Hepatocyte (in vitro differentiated cells): ENCODE measurements at regions not wholly inside any gene's neighbourhood (a gene's known extent, or its start where the extent isn't known, plus 50 kb on each side); places are given as distances from the start of the nearest gene placed in this dataset.

Source experiments
- DNase-seq: peaks from one replicate; pipeline ENCODE4 v3.0.0-alpha.2; 2016; ENCODE audit warnings: low spot score
- H2AFZ ChIP-seq: fragments of 200-600 bp; sonication (generic); 2 replicates; pipeline ENCODE4 v1.6.0; 2016; ENCODE audit warnings: antibody characterized with exemption, mild to moderate bottlenecking
- H3K27ac ChIP-seq: fragments of 200-600 bp; sonication (generic); 2 replicates; pipeline ENCODE4 v1.5.1; 2016; ENCODE audit warnings: mild to moderate bottlenecking
- H3K27me3 ChIP-seq: fragments of 200-600 bp; sonication (generic); 2 replicates; pipeline ENCODE4 v1.6.1; 2016
- H3K36me3 ChIP-seq: fragments of 200-600 bp; sonication (generic); replicated peaks from 2 replicates; pipeline ENCODE4 v1.5.1; 2016; ENCODE audit warnings: low read depth; ENCODE audit not compliant: insufficient read depth
- H3K4me1 ChIP-seq: fragments of 200-600 bp; sonication (generic); 2 replicates; pipeline ENCODE4 v1.5.1; 2016; ENCODE audit warnings: mild to moderate bottlenecking, moderate library complexity; ENCODE audit not compliant: insufficient read depth
- H3K4me2 ChIP-seq: fragments of 200-600 bp; sonication (generic); 2 replicates; pipeline ENCODE4 v1.6.0; 2016
- H3K4me3 ChIP-seq: fragments of 200-600 bp; sonication (generic); 2 replicates; pipeline ENCODE4 v1.5.1; 2016; ENCODE audit warnings: mild to moderate bottlenecking
- H3K79me2 ChIP-seq: fragments of 200-600 bp; sonication (generic); 2 replicates; pipeline ENCODE4 v1.6.0; 2017; ENCODE audit warnings: mild to moderate bottlenecking
- H3K9me2 ChIP-seq: fragments of 200-600 bp; sonication (generic); replicated peaks from 2 replicates; pipeline ENCODE4 v1.6.0; 2017; ENCODE audit warnings: mild to moderate bottlenecking; ENCODE audit not compliant: insufficient read depth
- H3K9me3 ChIP-seq: fragments of 200-600 bp; sonication (generic); 2 replicates; pipeline ENCODE4 v1.5.1; 2016; ENCODE audit warnings: low read depth, mild to moderate bottlenecking
- H4K20me1 ChIP-seq: fragments of 200-600 bp; sonication (generic); 2 replicates; pipeline ENCODE4 v1.6.0; 2016; ENCODE audit warnings: mild to moderate bottlenecking; ENCODE audit not compliant: insufficient read depth, poor library complexity, severe bottlenecking
- EZH2 ChIP-seq: fragments of 200-600 bp; sonication (generic); IDR thresholded peaks from 2 replicates; pipeline ENCODE4 v1.6.1; 2016; ENCODE audit warnings: antibody characterized with exemption, mild to moderate bottlenecking, borderline replicate concordance
- EZH2phosphoT487 ChIP-seq: fragments of 200-600 bp; sonication (generic); IDR thresholded peaks from one replicate; pipeline ENCODE4 v1.6.1; 2018; ENCODE audit warnings: antibody characterized with exemption, mild to moderate bottlenecking, low read depth, moderate library complexity; ENCODE audit not compliant: unreplicated experiment, severe bottlenecking
- WGBS: methylation state at CpG from one replicate; pipeline ENCODE4 v1.1.6; 2016; ENCODE audit warnings: low lambda C conversion rate; ENCODE audit errors: missing lambda C conversion rate; 5-methylcytosine and 5-hydroxymethylcytosine counted together
- TF ChIP-seq, protein P1 (sequence below): fragments of 200-600 bp; sonication (generic); IDR thresholded peaks from 2 replicates; pipeline ENCODE4 v1.5.1; 2016; ENCODE audit warnings: antibody characterized with exemption, mild to moderate bottlenecking; ENCODE audit not compliant: poor library complexity

DNA sequence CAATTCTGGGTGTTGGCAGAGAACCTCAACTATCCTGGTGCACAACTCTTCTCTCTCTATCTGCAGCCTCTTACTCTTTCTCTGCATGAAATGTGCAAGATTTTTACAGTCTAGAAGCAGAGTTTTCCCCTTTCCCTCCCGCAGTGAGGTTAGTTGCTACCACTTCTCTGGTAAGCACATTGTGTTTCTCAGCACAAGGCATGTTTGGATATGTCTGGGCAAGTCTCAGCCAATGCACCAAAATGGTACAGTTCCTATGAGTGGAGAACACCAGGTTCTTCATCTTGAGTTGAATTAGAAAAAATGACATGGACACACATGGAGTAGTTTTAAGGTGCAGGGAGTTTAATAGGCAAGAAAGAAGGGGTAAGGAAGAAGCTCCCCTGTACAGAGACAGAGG is 187.0 kb downstream of the CCNG2 start:
- Histone ChIP-seq H3K4me3 (no peak overlapping the region), H3K27ac (no peak overlapping the region)
- DNase-seq = no peak

DNA sequence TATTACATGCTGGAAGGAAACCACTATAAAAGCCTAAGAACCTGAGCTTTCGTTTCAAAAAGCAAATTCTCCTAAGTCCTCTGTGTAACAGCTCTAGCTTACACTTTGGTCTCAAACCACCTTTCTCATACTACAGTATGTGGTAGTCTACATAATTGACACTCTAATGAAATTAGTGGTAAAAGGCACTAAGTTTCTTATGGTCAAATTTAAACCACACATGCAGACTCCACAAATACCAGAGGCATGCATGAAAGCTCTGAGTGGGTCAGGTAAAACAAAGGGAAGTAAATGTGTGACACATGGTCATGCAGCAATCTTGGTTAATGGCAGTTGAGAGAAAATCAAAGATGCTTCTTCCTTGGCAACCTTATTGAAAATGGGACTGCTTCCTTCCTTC is 187.8 kb downstream of the CCNG2 start:
- no peak for TF ChIP-seq EZH2phosphoT487

More for the DNA sequence above, 187.0 kb downstream of the CCNG2 start:
- WGBS = 86% methylated on average over 1 of the region's 1 CpG
- H3K4me1 ChIP-seq = peaks cover 18% of the 10 kb centered on the region
- no peaks in the 10 kb centered on the region for H3K36me3 ChIP-seq
- no peaks in the 10 kb centered on the region for H3K9me2 ChIP-seq
- H3K79me2 ChIP-seq = no peaks in the 10 kb centered on the region
- H4K20me1 ChIP-seq = no peaks in the 10 kb centered on the region
- H3K9me3 ChIP-seq = no peaks in the 10 kb centered on the region
- no peak overlapping the region for H2AFZ ChIP-seq
- H3K4me2 ChIP-seq = no peak overlapping the region
- no peak for TF ChIP-seq EZH2phosphoT487
- TF ChIP-seq, protein P1, sequence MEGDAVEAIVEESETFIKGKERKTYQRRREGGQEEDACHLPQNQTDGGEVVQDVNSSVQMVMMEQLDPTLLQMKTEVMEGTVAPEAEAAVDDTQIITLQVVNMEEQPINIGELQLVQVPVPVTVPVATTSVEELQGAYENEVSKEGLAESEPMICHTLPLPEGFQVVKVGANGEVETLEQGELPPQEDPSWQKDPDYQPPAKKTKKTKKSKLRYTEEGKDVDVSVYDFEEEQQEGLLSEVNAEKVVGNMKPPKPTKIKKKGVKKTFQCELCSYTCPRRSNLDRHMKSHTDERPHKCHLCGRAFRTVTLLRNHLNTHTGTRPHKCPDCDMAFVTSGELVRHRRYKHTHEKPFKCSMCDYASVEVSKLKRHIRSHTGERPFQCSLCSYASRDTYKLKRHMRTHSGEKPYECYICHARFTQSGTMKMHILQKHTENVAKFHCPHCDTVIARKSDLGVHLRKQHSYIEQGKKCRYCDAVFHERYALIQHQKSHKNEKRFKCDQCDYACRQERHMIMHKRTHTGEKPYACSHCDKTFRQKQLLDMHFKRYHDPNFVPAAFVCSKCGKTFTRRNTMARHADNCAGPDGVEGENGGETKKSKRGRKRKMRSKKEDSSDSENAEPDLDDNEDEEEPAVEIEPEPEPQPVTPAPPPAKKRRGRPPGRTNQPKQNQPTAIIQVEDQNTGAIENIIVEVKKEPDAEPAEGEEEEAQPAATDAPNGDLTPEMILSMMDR = no peak
- no peak for TF ChIP-seq EZH2
- no peaks in the 10 kb centered on the region for H3K27me3 ChIP-seq

DNA sequence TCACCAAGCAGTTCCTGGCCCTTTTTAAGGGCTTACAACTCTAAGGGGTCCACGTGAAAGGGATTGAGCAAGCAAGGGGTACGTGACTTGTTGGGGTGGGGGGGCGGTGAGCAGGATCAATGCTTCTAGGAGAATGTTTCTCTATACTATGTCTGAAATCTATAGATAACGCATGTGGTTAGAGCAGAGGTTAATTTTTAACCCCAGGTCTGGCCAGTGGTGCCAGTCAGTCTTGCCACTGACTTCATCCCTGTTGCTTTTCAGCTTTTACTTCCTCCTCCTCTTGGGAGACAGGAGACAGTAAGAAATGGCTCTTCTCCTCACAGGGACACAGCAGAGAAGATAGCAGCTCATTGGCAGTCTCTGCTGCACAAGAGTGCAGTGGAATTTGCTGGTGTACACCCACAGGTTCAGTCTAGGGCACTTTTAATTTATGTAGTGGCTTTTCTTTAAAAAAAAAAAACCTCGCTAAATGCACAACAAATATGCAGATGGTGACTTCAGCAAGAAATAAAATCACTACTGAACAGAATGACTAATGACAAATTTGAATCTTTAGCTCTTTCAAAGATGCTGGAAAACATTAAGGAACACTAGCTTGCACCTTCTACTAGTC is 190.5 kb downstream of the CCNG2 start:
- Histone ChIP-seq H4K20me1 (no peaks in the 10 kb centered on the region), H3K27ac (peak overlapping the region; percentile 89), H3K9me3 (no peaks in the 10 kb centered on the region), H3K27me3 (no peaks in the 10 kb centered on the region), H3K4me2 (peak overlapping the region; percentile 53), H3K4me3 (no peak overlapping the region), H3K9me2 (no peaks in the 10 kb centered on the region), H3K79me2 (no peaks in the 10 kb centered on the region), H3K4me1 (peaks cover 18% of the 10 kb centered on the region), H3K36me3 (no peaks in the 10 kb centered on the region), H2AFZ (peak overlapping the region; percentile 44)
- TF ChIP-seq EZH2 (no peak), EZH2phosphoT487 (no peak)
- TF ChIP-seq, protein P1 = no peak
- DNase-seq = peak; percentile 29
- WGBS = 71% methylated on average over 5 of the region's 5 CpGs

More for the DNA sequence above, 187.8 kb downstream of the CCNG2 start:
- Histone ChIP-seq H4K20me1 (no peaks in the 10 kb centered on the region), H3K9me2 (no peaks in the 10 kb centered on the region), H3K27me3 (no peaks in the 10 kb centered on the region), H3K4me2 (no peak overlapping the region), H3K36me3 (no peaks in the 10 kb centered on the region), H3K4me3 (no peak overlapping the region), H3K79me2 (no peaks in the 10 kb centered on the region), H2AFZ (no peak overlapping the region), H3K4me1 (peaks cover 18% of the 10 kb centered on the region), H3K9me3 (no peaks in the 10 kb centered on the region), H3K27ac (no peak overlapping the region)
- DNase-seq = no peak
- 89% methylated on average over 1 of the region's 1 CpG for WGBS

DNA sequence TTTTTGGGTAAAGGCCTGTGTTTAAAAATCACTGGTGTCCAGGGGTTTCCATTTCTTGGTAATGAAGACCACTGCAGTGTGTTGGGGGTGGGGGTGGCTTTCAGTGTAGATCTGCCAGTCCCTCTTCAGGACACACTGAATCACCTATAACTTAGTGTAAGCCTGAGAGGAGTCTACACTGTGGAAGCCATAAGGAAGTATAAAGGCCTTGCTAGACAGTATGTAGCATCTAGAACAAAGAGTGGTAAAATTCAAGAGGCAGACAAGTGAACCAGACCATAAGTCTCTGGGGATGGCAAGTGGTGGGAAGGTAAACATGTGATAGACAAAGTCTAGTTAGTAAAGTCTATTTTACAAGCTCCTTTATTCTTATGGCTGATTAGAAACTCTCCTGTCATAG is 191.8 kb downstream of the CCNG2 start:
- Histone ChIP-seq H3K79me2 (no peaks in the 10 kb centered on the region), H3K4me1 (peaks cover 13% of the 10 kb centered on the region), H3K4me3 (no peak overlapping the region), H3K36me3 (no peaks in the 10 kb centered on the region), H2AFZ (no peak overlapping the region), H4K20me1 (no peaks in the 10 kb centered on the region), H3K9me3 (no peaks in the 10 kb centered on the region), H3K4me2 (no peak overlapping the region), H3K27ac (peak overlapping the region; percentile 89), H3K9me2 (no peaks in the 10 kb centered on the region), H3K27me3 (no peaks in the 10 kb centered on the region)
- no peak for DNase-seq
- TF ChIP-seq EZH2 (no peak), EZH2phosphoT487 (no peak)
- TF ChIP-seq, protein P1 = no peak
